ENCODE measurements at regions not wholly inside any gene's neighbourhood (a gene's known extent, or its start where the extent isn't known, plus 50 kb on each side); places are given as distances from the start of the nearest gene placed in this dataset.

GRCh38 chr11:121844016-121844415, 272.0 kb downstream of the BLID start:
- H3K4me2 ChIP-seq (ENCODE audit: low read depth, low read length) = no peak overlapping the region

GRCh38 chr11:121842192-121842585, 273.8 kb downstream of the BLID start:
- CTCF ChIA-PET (ENCODE audit: low intra/inter-chr PET ratio, low total read pairs) = no interaction called here
- no peak overlapping the region for H3K4me3 ChIP-seq (replicated peaks in 1 of 3; ENCODE audit: insufficient read depth in 1 of 3, low read depth in 2 of 3, low read length in 3 of 3)
- H3K9ac ChIP-seq (ENCODE audit: insufficient read depth, low read depth, low read length) = no peak overlapping the region
- no peaks in the 10 kb centered on the region for H3K4me1 ChIP-seq (ENCODE audit: insufficient read depth, low read length)
- no peaks in the 10 kb centered on the region for H3K27me3 ChIP-seq (ENCODE audit: control insufficient read depth in 1 of 2, insufficient read depth in 2 of 2, low read length in 2 of 2)
- WGBS (ENCODE audit: low lambda C conversion rate) = 67% methylated on average over 5 of the region's 5 CpGs
- H3K79me2 ChIP-seq (ENCODE audit: insufficient read depth, low read length) = no peaks in the 10 kb centered on the region
- ATAC-seq (no peak), FAIRE-seq (no peak), DNase-seq (ENCODE audit: low spot score) (no peak)
- TF ChIP-seq ZNF652 (CRISPR knock-in tag; IDR thresholded peaks at IDR 0.05; ENCODE audit: borderline replicate concordance, low read depth) (no peak), PAWR (CRISPR knock-in tag; IDR thresholded peaks at IDR 0.05; ENCODE audit: borderline replicate concordance) (no peak), CREM (IDR thresholded peaks at IDR 0.05) (no peak), CREM (CRISPR knock-in tag; IDR thresholded peaks at IDR 0.05) (no peak), HOXD1 (CRISPR knock-in tag; IDR thresholded peaks at IDR 0.05) (no peak), KAT2B (IDR thresholded peaks at IDR 0.05; ENCODE audit: borderline replicate concordance, low read depth, low read length) (no peak), NCOA5 (CRISPR knock-in tag; IDR thresholded peaks at IDR 0.05) (no peak), AHR (CRISPR knock-in tag; IDR thresholded peaks at IDR 0.05) (no peak), PATZ1 (CRISPR knock-in tag; IDR thresholded peaks at IDR 0.05) (no peak), NFKB2 (CRISPR knock-in tag; IDR thresholded peaks at IDR 0.05; ENCODE audit: borderline replicate concordance) (no peak), HNRNPK (IDR thresholded peaks at IDR 0.05; ENCODE audit: low read depth, low read length, poor library complexity, severe bottlenecking) (no peak), GLMP (CRISPR knock-in tag; IDR thresholded peaks at IDR 0.05; ENCODE audit: borderline replicate concordance) (no peak), ZFP36L1 (CRISPR knock-in tag; IDR thresholded peaks at IDR 0.05) (no peak), MIER3 (CRISPR knock-in tag; IDR thresholded peaks at IDR 0.05; ENCODE audit: borderline replicate concordance) (no peak), SRSF1 (optimal IDR thresholded peaks at IDR 0.05; ENCODE audit: low read depth, low read length) (no peak)
- in situ Hi-C loops (cut with HindIII; ENCODE audit: extremely low pct_ligation_motif_present, low pct_unique_long_range_greater_than_20kb) (no loop called here), intact Hi-C loops (cut with micrococcal nuclease; ENCODE audit: unreplicated experiment) (no loop called here)
- H2AFZ ChIP-seq (ENCODE audit: low read length) = no peak overlapping the region
- no peaks in the 10 kb centered on the region for H3K36me3 ChIP-seq (replicated peaks in 1 of 2; ENCODE audit: control insufficient read depth in 1 of 2, insufficient read depth in 2 of 2, low read length in 2 of 2)
- POLR2A ChIA-PET = no interaction called here
- H3K9me3 ChIP-seq (ENCODE audit: low read length) = no peaks in the 10 kb centered on the region
- H4K20me1 ChIP-seq (ENCODE audit: insufficient read depth, low read length) = no peaks in the 10 kb centered on the region
- H3K4me2 ChIP-seq (ENCODE audit: low read depth, low read length) = no peak overlapping the region
- no peak overlapping the region for H3K27ac ChIP-seq (ENCODE audit: extremely low read length, insufficient read depth, low read length)
- no TSS peak for BruUV-seq (replicated peaks)

More at GRCh38 chr11:121844016-121844415, 272.0 kb downstream of the BLID start:
- Histone ChIP-seq H3K9ac (ENCODE audit: insufficient read depth, low read depth, low read length) (no peak overlapping the region), H3K27me3 (ENCODE audit: control insufficient read depth in 1 of 2, insufficient read depth in 2 of 2, low read length in 2 of 2) (no peaks in the 10 kb centered on the region), H3K4me3 (replicated peaks in 1 of 3; ENCODE audit: insufficient read depth in 1 of 3, low read depth in 2 of 3, low read length in 3 of 3) (no peak overlapping the region), H4K20me1 (ENCODE audit: insufficient read depth, low read length) (no peaks in the 10 kb centered on the region), H3K27ac (ENCODE audit: extremely low read length, insufficient read depth, low read length) (no peak overlapping the region), H3K9me3 (ENCODE audit: low read length) (peaks cover 2% of the 10 kb centered on the region; the same call in 1 of the 2 replicates), H3K36me3 (replicated peaks in 1 of 2; ENCODE audit: control insufficient read depth in 1 of 2, insufficient read depth in 2 of 2, low read length in 2 of 2) (no peaks in the 10 kb centered on the region), H2AFZ (ENCODE audit: low read length) (no peak overlapping the region), H3K4me1 (ENCODE audit: insufficient read depth, low read length) (no peaks in the 10 kb centered on the region), H3K79me2 (ENCODE audit: insufficient read depth, low read length) (no peaks in the 10 kb centered on the region)
- intact Hi-C loops (cut with micrococcal nuclease; ENCODE audit: unreplicated experiment) (no loop called here), in situ Hi-C loops (cut with HindIII; ENCODE audit: extremely low pct_ligation_motif_present, low pct_unique_long_range_greater_than_20kb) (no loop called here)
- WGBS (ENCODE audit: low lambda C conversion rate) = 56% methylated on average over 1 of the region's 1 CpG
- ChIA-PET POLR2A (no interaction called here), CTCF (ENCODE audit: low intra/inter-chr PET ratio, low total read pairs) (no interaction called here)
- no peak for TF ChIP-seq ZNF792 (CRISPR knock-in tag; IDR thresholded peaks at IDR 0.05)
- TF ChIP-seq ZNF143 (CRISPR knock-in tag; IDR thresholded peaks at IDR 0.05) = 0 out of 2 replicates have a peak, but pooled peaks have one; percentile 28
- FAIRE-seq (no peak), DNase-seq (ENCODE audit: low spot score) (no peak), ATAC-seq (no peak)
- no TSS peak for BruUV-seq (replicated peaks)

Measured in HepG2 (cell line).